ENCODE measurements at regions not wholly inside any gene's neighbourhood (a gene's known extent, or its start where the extent isn't known, plus 50 kb on each side); places are given as distances from the start of the nearest gene placed in this dataset.

- no peaks in the 10 kb centered on the region for H3K4me1 ChIP-seq (ENCODE audit: control insufficient read depth, insufficient read depth, low read length)
- H3K9ac ChIP-seq (ENCODE audit: extremely low read depth, low read length, poor library complexity, severe bottlenecking): no peak overlapping the region
- Mint-ChIP-seq H3K4me3 (no peak overlapping the region), H3K27ac (no peak overlapping the region), H3K27me3 (ENCODE audit: insufficient read depth) (no peaks in the 10 kb centered on the region), H3K9me3 (no peaks in the 10 kb centered on the region), H3K36me3 (ENCODE audit: low read depth) (no peaks in the 10 kb centered on the region), H3K4me1 (peaks cover under 1% of the 10 kb centered on the region)
- no peak for DNase-seq
- peak overlapping the region; percentile 67 for H3K27ac ChIP-seq (ENCODE audit: low read depth, low read length)
- H3K27me3 ChIP-seq (ENCODE audit: control insufficient read depth, insufficient read depth, low read length, poor library complexity, severe bottlenecking): no peaks in the 10 kb centered on the region
- no peaks in the 10 kb centered on the region for H3K9me3 ChIP-seq (ENCODE audit: control insufficient read depth, low read length)
- 60 to 94% methylated on average over 1 to 2 of the region's 2 CpGs for WGBS, 2 experiments (ENCODE audit: insufficient coverage in 1 of 2, insufficient read length in 1 of 2)
- H3K36me3 ChIP-seq (ENCODE audit: control insufficient read depth, insufficient read depth, low read length): no peaks in the 10 kb centered on the region
- H3K4me3 ChIP-seq (ENCODE audit: low read length): no peak overlapping the region
- TF ChIP-seq CTCF (conservative IDR thresholded peaks at IDR 0.05): no peak
These were observed 313.1 kb downstream of the C11orf87 start for GRCh38 chr11:109735128-109735527.

GRCh38 chr11:109739379-109739778 lies 317.4 kb downstream of the C11orf87 start:
- H3K27me3 Mint-ChIP-seq (ENCODE audit: insufficient read depth): no peaks in the 10 kb centered on the region
- Histone ChIP-seq H3K4me3 (ENCODE audit: low read length) (no peak overlapping the region), H3K36me3 (ENCODE audit: control insufficient read depth, insufficient read depth, low read length) (no peaks in the 10 kb centered on the region), H3K27ac (ENCODE audit: low read depth, low read length) (no peak overlapping the region), H3K4me1 (ENCODE audit: control insufficient read depth, insufficient read depth, low read length) (no peaks in the 10 kb centered on the region), H3K9me3 (ENCODE audit: control insufficient read depth, low read length) (no peaks in the 10 kb centered on the region), H3K9ac (ENCODE audit: extremely low read depth, low read length, poor library complexity, severe bottlenecking) (no peak overlapping the region), H3K27me3 (ENCODE audit: control insufficient read depth, insufficient read depth, low read length, poor library complexity, severe bottlenecking) (no peaks in the 10 kb centered on the region)
- 86 to 89% methylated on average over 1 to 2 of the region's 2 CpGs for WGBS, 2 experiments (ENCODE audit: insufficient coverage in 1 of 2, insufficient read length in 1 of 2)
- no peaks in the 10 kb centered on the region for H3K9me3 Mint-ChIP-seq
- H3K4me3 Mint-ChIP-seq: no peak overlapping the region
- H3K36me3 Mint-ChIP-seq (ENCODE audit: low read depth): no peaks in the 10 kb centered on the region
- DNase-seq: no peak
- TF ChIP-seq CTCF (conservative IDR thresholded peaks at IDR 0.05): no peak
- no peak overlapping the region for H3K27ac Mint-ChIP-seq
- no peaks in the 10 kb centered on the region for H3K4me1 Mint-ChIP-seq

- H3K4me3 Mint-ChIP-seq: no peak overlapping the region
- H3K4me1 Mint-ChIP-seq: no peaks in the 10 kb centered on the region
- no peaks in the 10 kb centered on the region for H3K9me3 Mint-ChIP-seq
- Histone ChIP-seq H3K9me3 (ENCODE audit: control insufficient read depth, low read length) (no peaks in the 10 kb centered on the region), H3K27me3 (ENCODE audit: control insufficient read depth, insufficient read depth, low read length, poor library complexity, severe bottlenecking) (no peaks in the 10 kb centered on the region), H3K4me1 (ENCODE audit: control insufficient read depth, insufficient read depth, low read length) (no peaks in the 10 kb centered on the region), H3K4me3 (ENCODE audit: low read length) (no peak overlapping the region), H3K9ac (ENCODE audit: extremely low read depth, low read length, poor library complexity, severe bottlenecking) (no peak overlapping the region), H3K27ac (ENCODE audit: low read depth, low read length) (no peak overlapping the region), H3K36me3 (ENCODE audit: control insufficient read depth, insufficient read depth, low read length) (no peaks in the 10 kb centered on the region)
- no peak overlapping the region for H3K27ac Mint-ChIP-seq
- no peak for DNase-seq
- no peak for TF ChIP-seq CTCF (conservative IDR thresholded peaks at IDR 0.05)
- H3K27me3 Mint-ChIP-seq (ENCODE audit: insufficient read depth): no peaks in the 10 kb centered on the region
- WGBS, 2 experiments (ENCODE audit: insufficient coverage in 1 of 2, insufficient read length in 1 of 2): 96 to 100% methylated on average over 3 to 4 of the region's 4 CpGs
- H3K36me3 Mint-ChIP-seq (ENCODE audit: low read depth): no peaks in the 10 kb centered on the region
These were observed 324.1 kb downstream of the C11orf87 start for GRCh38 chr11:109745996-109746625.
